NCI-H748 (cell line): ENCODE measurements at regions not wholly inside any gene's neighbourhood (a gene's known extent, or its start where the extent isn't known, plus 50 kb on each side); places are given as distances from the start of the nearest gene placed in this dataset.
A peak's percentile ranks its signal among the peaks of the same experiment; 100 is the strongest.

Experiments used
- DNase-seq: peaks from one replicate; lab custom pipeline; 2025; ENCODE audit not compliant: unreplicated experiment; lab: John Stamatoyannopoulos, UW

DNA sequence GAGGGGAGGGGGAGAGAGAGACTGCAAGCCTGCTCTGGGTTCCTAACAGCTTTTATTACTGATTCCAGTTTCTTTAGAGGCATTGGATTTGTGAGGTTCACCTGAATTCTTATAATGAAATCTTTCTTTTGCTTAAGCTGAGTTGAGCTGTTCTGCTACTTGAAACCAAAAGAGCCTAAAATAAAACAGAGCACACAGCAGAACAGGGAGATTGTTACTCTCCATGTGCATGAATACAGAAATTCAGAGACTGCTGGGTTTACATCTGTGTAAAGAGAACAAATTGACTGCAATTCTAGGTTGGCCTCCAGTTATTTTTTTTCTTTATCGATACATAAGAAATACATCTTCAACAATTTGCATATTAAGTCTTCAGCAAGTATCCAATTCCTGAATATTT, 168.8 kb upstream of the NRIP1 start:
- DNase-seq, result no peak

DNA sequence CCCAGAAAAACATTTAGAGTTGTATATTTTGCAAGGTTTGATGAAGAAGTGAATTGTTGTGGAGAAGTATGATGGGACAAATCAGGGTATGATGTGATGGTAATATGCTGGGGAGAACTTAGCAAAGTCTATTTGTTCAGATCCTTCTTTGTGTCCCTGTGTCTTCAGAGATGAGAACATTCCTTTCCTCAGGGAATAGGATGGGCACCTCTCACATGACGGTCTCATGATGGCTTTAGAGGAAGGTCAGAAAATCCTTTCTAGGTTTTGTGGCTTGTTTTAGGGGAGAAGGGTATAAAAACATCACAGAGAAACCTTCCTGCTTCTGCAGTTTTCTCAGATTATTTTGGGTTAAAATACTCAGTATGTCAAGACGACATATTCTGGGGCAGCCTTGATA, 171.3 kb upstream of the NRIP1 start:
- no peak for DNase-seq

DNA sequence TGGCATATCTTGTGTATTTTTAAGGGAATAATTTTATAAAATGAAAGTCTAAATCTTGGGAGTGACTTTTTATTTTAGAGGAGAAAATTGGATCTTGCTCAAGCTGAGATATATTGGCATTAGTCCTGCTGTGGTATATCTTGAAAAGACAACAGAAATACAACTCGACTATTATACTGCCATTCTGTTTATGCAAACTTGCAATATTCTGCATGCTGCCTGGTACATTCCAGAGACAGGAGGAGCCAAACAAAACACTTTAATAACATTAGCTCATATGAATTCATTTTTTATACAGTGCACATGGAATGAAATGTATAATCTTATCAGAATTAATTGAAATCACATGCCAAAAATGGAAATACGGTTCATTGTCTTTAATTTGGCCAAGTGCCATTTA, 176.0 kb upstream of the NRIP1 start:
- DNase-seq, result no peak

GRCh38 chr21:15241997-15242736, 177.4 kb upstream of the NRIP1 start:
- DNase-seq, result peak; percentile 7

DNA sequence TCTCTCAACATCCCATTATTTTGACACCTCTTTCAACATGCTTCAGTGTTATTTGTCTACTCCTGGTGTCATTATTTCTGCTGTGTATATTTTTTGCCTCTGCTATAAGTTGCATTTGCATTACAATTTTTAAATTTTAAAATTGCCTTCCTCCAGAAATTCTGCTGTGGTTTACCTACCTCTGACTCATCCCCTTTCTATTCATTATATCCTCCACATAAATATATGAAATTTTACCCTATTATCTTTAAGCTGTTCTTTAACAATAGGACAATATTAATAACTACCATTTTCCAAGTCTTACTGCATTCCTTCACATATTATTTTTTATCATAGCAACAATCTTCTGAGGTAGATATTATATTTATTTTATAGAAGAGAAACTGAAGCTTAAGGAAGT, 178.1 kb upstream of the NRIP1 start:
- DNase-seq, result no peak

- no peak for DNase-seq
Measured at GRCh38 chr21:15243406-15243805, 178.6 kb upstream of the NRIP1 start.

GRCh38 chr21:15247613-15248012, 182.8 kb upstream of the NRIP1 start:
- no peak for DNase-seq

DNA sequence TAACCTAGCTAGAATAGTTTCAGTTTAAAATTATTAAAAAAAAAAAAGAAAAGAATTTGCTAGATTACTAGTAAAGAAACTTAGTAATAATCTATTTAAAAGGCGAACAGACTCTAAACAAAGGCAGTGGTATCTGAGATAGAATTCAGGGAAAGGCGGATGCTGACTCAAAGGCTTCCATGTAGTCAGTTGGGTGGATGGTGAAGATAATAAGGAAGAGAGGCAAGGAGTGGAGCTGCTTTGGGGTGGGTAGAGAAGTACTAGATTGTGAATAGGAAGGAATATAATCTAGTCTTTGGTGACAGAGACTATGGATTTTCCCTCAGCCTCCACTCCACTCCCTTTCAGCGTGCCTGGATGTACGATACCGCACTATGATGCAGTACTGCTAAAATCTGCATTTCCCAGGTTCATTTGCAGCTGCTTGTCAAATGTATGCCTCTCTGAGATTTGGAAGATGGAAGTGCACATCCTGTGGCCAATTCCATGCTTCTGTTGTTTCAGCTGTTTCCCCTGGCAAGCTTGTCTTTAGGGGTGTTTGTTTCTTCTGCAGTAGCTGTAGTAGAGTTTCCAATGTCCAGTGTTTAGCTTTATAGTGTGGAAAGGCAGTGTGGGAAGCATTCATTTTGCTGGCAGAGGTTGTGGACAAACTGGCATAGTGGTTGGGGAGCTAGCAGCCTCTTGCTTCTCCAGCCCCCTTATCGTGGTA, 184.6 kb upstream of the NRIP1 start:
- DNase-seq, result no peak

DNA sequence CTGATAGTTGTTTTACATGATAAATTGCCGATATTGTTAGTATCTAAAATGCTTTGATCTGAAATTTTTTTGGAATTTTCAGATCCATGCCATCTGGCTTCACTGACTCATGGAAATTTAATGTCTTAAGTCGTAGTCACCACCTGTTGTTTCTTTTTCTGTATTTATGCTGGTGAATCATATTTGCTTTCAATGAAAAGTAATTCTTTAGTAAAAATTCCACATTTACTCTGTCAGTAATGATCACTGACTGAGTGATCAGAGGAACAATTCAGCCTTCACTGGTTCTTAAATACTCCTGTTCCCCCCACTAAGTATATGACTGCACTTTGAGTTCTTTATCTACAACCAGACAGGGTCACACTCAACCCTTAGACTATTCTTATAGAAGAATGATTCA, 185.6 kb upstream of the NRIP1 start:
- no peak for DNase-seq

GRCh38 chr21:15252431-15252830, 187.6 kb upstream of the NRIP1 start:
- DNase-seq, result no peak

DNA sequence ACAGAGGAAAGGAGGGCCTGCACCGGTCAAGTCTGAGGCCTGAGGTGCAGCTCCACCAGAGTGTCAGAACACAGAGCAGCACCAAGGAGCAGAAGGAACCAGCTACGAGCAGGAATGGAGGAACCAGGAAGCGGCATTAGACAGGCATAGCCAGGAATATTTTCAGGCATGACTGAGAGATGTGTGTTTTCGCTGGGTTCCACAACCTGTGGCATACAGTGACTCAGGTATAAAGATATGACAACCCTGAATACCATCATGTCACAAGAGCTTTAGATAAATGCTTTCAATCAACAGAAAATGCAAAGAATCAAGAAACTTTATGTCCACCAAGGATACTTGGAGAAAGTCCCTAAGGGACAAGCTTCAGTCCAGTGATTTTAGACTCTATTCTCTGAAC, 189.3 kb upstream of the NRIP1 start:
- DNase-seq, result no peak

DNA sequence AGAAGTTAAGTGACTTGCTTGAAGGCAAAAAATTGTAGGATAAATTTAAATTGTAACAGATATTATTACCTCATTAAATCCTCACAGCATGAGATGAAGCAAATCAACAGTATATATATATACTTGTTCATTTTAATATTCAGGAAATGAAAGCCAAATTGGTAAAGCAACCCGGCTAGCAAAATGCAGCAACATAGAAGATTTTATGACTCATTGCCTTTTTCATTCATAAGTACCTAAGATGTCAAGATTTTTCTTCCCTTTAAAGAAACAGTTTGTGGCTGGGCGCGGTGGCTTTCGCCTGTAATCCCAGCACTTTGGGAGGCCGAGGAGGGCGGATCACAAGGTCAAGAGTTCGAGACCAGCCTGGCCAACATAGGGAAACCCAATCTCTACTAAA, 190.5 kb upstream of the NRIP1 start:
- DNase-seq, result no peak

- DNase-seq, result no peak
Measured at GRCh38 chr21:15255763-15256162, 191.0 kb upstream of the NRIP1 start.

DNA sequence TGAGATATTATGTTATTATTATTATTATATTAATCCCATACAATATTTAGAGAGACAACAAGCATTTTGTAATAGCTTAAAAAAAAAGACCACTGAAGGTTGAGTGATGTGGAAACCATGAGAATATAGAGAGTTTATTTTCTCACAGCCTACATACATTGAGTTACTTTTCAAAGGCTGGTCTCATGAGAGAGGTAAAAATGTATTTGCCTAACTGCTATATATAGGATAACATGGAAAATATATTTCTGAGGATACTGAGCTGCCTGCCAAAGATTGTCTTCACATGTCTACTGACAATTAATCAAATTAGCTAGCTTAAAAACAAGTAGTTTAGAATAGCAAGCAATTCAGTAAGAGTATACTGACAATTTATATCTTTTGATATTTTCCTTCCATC, 192.2 kb upstream of the NRIP1 start:
- DNase-seq, result no peak

DNA sequence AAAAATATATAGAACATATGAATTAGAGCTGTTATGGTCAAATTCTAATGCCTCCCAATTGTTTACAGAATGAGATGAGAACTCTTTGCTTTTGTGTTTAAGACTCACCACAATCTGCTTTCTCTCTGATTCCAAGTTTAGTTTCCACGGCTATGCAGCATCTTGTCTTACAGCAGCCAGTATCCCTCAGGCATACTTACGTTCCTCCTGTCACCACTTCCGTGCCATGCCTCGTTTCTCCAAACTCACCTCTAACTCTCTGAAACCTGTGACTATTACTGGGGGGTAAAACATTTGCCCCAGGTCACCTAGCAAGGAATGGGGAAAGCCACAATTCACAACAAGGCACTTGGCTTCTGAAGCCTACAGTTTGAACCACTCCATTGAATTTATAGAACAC, 192.8 kb upstream of the NRIP1 start:
- no peak for DNase-seq

GRCh38 chr21:15259824-15260223, 195.0 kb upstream of the NRIP1 start:
- no peak for DNase-seq

DNA sequence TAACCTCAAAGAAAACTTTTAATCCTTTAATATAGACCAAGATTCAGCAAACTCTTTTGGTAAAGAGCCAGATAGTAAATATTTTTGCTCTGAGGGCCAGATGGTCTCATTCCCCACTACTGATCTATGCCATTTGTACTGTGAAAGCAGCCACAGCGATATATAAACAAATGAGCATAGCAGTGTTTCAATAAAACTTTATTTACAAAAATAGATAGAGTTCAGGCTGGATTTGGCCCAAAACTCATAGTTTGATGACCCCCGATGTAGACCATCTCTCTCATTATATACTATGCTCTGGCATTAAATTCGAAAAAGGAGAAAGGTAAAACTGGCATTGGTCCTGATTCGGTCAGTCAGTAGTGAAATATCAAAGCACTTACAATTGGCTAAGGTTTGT, 195.8 kb upstream of the NRIP1 start:
- no peak for DNase-seq

DNA sequence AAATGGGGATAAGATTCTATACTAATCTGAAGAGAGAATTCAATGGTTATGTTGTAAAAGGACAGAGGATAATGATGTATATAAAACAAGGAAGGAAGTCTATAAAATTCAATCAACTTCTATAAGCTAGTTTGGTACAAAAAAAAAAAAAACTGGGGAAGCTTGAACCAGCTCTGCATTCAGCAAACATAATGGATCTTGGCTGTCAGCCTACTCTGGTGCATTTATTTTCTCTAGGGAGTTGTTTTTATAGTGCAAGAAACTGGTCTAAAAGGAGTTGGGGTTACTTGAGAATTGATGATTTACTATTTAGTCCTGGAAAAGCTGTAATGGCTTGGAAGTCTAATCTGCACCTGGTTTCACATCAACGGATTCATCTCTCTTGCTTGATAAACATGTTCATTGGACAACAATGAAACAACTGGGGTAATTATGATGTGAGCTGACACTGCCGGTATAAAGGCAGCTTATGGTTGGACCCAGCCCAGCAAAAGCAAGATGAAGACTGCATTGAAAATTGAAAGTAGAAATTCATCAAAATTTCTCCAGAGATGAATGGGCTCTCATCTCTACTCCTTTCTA, 199.4 kb upstream of the NRIP1 start:
- DNase-seq, result peak; percentile 59

DNA sequence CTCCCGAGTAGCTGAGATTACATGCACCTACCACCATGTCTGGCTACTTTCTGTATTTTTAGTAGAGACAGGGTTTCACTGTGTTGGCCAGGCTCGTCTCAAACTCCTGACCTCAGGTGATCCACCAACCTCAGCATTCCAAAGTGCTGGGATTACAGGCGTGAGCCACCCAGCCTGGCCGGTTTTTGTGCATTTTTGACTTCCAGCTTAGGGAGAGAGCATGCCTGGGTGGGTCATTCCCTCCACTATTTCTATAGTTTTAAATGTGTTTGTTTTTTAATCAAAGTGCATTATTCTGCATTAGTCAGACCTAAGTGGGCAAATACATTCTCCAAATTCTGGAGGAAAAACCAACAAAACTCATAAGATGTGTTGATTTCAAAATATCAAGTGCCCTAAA, 207.4 kb upstream of the NRIP1 start:
- no peak for DNase-seq

DNA sequence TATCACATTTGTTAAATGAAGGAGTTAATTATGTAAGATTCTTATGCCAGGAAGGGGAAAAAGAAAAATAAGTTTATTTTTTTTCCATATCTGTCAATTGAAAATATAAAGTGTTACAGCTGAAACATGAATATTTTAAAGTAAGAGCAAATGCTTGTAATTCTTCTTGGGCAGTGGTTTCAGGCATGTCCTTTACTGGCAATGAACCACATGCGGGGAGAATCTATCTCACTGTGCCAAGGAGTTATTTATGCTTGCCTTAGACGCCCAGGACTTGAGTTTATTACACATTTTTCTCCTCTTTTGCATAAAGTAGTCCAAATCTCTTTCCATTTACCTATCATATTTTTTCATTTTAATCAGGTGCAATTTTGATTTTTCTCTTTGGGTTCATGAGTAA, 207.8 kb upstream of the NRIP1 start:
- DNase-seq, result no peak

GRCh38 chr21:15273244-15273643, 208.4 kb upstream of the NRIP1 start:
- DNase-seq, result no peak

- DNase-seq, result no peak
Measured at GRCh38 chr21:15274701-15275485, 210.1 kb upstream of the NRIP1 start.
